Endothelial cell of umbilical vein (primary cell): ENCODE measurements at regions not wholly inside any gene's neighbourhood (a gene's known extent, or its start where the extent isn't known, plus 50 kb on each side); places are given as distances from the start of the nearest gene placed in this dataset.

Experiments
- EZH2 ChIP-seq: IDR thresholded peaks from 2 replicates; pipeline ENCODE4 v1.6.1; 2012; ENCODE audit warnings: borderline replicate concordance, low read depth, mild to moderate bottlenecking, moderate library complexity, low read length, inconsistent platforms; ENCODE audit not compliant: severe bottlenecking
- FOS ChIP-seq: IDR thresholded peaks from 2 replicates; pipeline ENCODE4 v1.6.1; 2011; ENCODE audit warnings: mild to moderate bottlenecking, low read length, moderate library complexity, borderline replicate concordance; ENCODE audit not compliant: insufficient read depth
- GATA2 ChIP-seq: IDR thresholded peaks from 2 replicates; pipeline ENCODE4 v1.7.0; 2011; ENCODE audit warnings: low read depth, mild to moderate bottlenecking, moderate library complexity, mixed read lengths, low read length; ENCODE audit not compliant: insufficient read length, insufficient read depth
- JUN ChIP-seq: IDR thresholded peaks from 2 replicates; pipeline ENCODE4 v1.6.1; 2011; ENCODE audit warnings: borderline replicate concordance, low read depth; ENCODE audit not compliant: insufficient read length, insufficient read depth
- MYC ChIP-seq: IDR thresholded peaks from one replicate; pipeline ENCODE4 v1.6.1; 2011; ENCODE audit warnings: mild to moderate bottlenecking, low read depth, low read length
- POLR2A ChIP-seq: IDR thresholded peaks from 2 replicates; pipeline ENCODE4 v1.6.1; 2012; ENCODE audit warnings: low read depth, mild to moderate bottlenecking, control low read depth, low read length
- POLR2AphosphoS5 ChIP-seq: IDR thresholded peaks from 2 replicates; pipeline ENCODE4 v1.6.1; 2012; ENCODE audit warnings: low read depth, mild to moderate bottlenecking, control low read depth, low read length, moderate library complexity; ENCODE audit not compliant: insufficient read depth
- TF ChIP-seq, protein P1 (sequence below), 2 donors: IDR thresholded peaks; 1 replicate in 1 of 2; 2 replicates in 1 of 2; pipeline ENCODE4 v1.5.1; 2011; ENCODE audit warnings: low read length in 2 of 2, mild to moderate bottlenecking in 2 of 2, moderate library complexity in 2 of 2, control low read depth in 1 of 2, inconsistent platforms in 1 of 2, low read depth in 1 of 2; ENCODE audit not compliant: insufficient read depth in 1 of 2; ENCODE audit errors: extremely low read depth in 1 of 2

DNA sequence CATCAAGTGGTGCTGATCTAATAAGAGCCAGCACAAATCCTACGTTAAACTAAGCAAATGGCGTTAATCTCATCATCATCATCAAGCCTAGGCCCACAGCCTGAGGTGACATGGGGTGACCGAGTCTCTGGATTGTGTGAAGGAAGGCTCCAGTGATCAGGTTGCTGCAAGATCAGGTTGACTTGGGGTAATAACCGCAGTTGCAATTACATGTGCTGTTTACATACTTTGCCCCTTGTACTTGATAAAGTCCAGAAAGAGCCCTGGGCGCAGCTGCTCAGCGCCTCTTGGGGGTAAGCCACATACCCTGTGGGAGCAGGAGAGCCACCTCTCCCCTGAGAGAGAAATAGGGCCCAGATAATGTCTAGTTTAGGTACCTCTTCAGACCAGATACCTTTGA is 228.1 kb downstream of the WDR11 start:
- TF ChIP-seq, protein P1, sequence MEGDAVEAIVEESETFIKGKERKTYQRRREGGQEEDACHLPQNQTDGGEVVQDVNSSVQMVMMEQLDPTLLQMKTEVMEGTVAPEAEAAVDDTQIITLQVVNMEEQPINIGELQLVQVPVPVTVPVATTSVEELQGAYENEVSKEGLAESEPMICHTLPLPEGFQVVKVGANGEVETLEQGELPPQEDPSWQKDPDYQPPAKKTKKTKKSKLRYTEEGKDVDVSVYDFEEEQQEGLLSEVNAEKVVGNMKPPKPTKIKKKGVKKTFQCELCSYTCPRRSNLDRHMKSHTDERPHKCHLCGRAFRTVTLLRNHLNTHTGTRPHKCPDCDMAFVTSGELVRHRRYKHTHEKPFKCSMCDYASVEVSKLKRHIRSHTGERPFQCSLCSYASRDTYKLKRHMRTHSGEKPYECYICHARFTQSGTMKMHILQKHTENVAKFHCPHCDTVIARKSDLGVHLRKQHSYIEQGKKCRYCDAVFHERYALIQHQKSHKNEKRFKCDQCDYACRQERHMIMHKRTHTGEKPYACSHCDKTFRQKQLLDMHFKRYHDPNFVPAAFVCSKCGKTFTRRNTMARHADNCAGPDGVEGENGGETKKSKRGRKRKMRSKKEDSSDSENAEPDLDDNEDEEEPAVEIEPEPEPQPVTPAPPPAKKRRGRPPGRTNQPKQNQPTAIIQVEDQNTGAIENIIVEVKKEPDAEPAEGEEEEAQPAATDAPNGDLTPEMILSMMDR (IDR thresholded peaks at IDR 0.05; ENCODE audit: extremely low read depth in 1 of 2, insufficient read depth in 1 of 2, low read depth in 1 of 2, low read length in 2 of 2): no peak
- TF ChIP-seq POLR2A (no peak), EZH2 (no peak), POLR2AphosphoS5 (no peak), MYC (no peak), FOS (no peak), GATA2 (no peak), JUN (no peak)
